ENCODE measurements at regions not wholly inside any gene's neighbourhood (a gene's known extent, or its start where the extent isn't known, plus 50 kb on each side); places are given as distances from the start of the nearest gene placed in this dataset.
"Not testable (repeated sequence)": the region's sequence is repeated elsewhere in the genome, so short reads cannot be mapped to it uniquely, and the experiment has no call there.

- DNase-seq: no peak
- H3K9me3 ChIP-seq: no peaks in the 10 kb centered on the region
- H3K36me3 ChIP-seq: no peaks in the 10 kb centered on the region
- H3K4me3 ChIP-seq: no peak overlapping the region
- no peak for TF ChIP-seq CTCF (IDR thresholded peaks at IDR 0.05)
- no peak overlapping the region for H3K27ac ChIP-seq
- no peak for ATAC-seq
- no peaks in the 10 kb centered on the region for H3K27me3 ChIP-seq
- intact Hi-C loops (cut with DNase I): no loop called here
- no peaks in the 10 kb centered on the region for H3K4me1 ChIP-seq
Measured at GRCh38 chr3:39641274-39641673, 168.1 kb upstream of the MYRIP start.

GRCh38 chr3:39644176-39644575 lies 165.2 kb upstream of the MYRIP start:
- DNase-seq (no peak), ATAC-seq (no peak)
- Histone ChIP-seq H3K9me3 (no peaks in the 10 kb centered on the region), H3K4me3 (no peak overlapping the region), H3K27me3 (no peaks in the 10 kb centered on the region), H3K4me1 (no peaks in the 10 kb centered on the region), H3K36me3 (no peaks in the 10 kb centered on the region), H3K27ac (no peak overlapping the region)
- no peak for TF ChIP-seq CTCF (IDR thresholded peaks at IDR 0.05)
- intact Hi-C loops (cut with DNase I): no loop called here

- H3K4me1 ChIP-seq; H3K27me3 ChIP-seq; H3K27ac ChIP-seq; H3K9me3 ChIP-seq; DNase-seq; ATAC-seq; H3K36me3 ChIP-seq; H3K4me3 ChIP-seq; intact Hi-C loops (cut with DNase I): not testable (repeated sequence)
Measured at GRCh38 chr3:39651256-39651655, 158.2 kb upstream of the MYRIP start.

- ATAC-seq (no peak), DNase-seq (no peak)
- TF ChIP-seq CTCF (IDR thresholded peaks at IDR 0.05): no peak
- Histone ChIP-seq H3K36me3 (no peaks in the 10 kb centered on the region), H3K27ac (no peak overlapping the region), H3K27me3 (no peaks in the 10 kb centered on the region), H3K4me3 (no peak overlapping the region), H3K9me3 (no peaks in the 10 kb centered on the region), H3K4me1 (no peaks in the 10 kb centered on the region)
- intact Hi-C loops (cut with DNase I): no loop called here
Measured at GRCh38 chr3:39651993-39652739, 157.2 kb upstream of the MYRIP start.

DNA sequence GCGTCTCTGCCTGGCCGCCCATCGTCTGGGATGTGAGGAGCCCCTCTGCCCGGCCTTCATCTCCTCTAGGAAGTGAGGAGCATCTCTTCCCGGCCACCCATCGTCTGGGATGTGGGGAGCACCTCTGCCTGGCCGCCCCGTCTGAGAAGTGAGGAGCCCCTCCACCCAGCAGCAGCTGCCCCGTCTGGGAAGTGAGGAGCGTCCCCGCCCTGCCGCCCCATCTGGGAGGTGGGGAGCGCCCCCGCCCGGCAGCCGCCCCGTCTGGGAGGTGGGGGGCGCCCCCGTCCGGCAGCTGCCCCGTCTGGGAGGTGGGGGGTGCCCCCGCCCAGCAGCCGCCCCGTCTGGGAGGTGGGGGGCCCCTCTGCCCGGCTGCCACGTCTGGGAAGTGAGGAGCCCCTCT lies 153.7 kb upstream of the MYRIP start:
- H3K36me3 ChIP-seq; ATAC-seq; DNase-seq; H3K27me3 ChIP-seq; H3K4me3 ChIP-seq; intact Hi-C loops (cut with DNase I); H3K9me3 ChIP-seq; H3K27ac ChIP-seq; H3K4me1 ChIP-seq: not testable (repeated sequence)

DNA sequence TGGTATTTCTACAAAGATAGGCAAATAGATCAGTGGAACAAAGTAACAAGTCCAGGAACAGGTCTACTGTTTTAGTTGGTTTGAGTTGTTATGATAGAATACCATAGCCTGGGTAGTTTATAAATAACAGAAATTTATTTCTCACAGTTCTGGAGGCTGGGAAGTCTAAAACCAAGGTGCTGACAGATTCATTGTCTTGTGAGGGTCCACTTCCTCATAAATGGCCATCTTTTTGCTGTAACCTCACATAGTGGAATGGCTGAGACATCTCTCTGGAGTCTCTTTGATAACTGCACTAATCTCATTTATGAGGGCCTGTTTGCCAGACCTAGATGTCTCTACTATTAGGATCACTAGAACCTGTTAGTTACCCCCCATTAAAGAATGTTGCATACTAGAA lies 152.3 kb upstream of the MYRIP start:
- Histone ChIP-seq H3K27me3 (no peaks in the 10 kb centered on the region), H3K27ac (no peak overlapping the region), H3K4me1 (no peaks in the 10 kb centered on the region), H3K9me3 (no peaks in the 10 kb centered on the region), H3K4me3 (no peak overlapping the region), H3K36me3 (no peaks in the 10 kb centered on the region)
- no peak for TF ChIP-seq CTCF (IDR thresholded peaks at IDR 0.05)
- intact Hi-C loops (cut with DNase I): no loop called here
- DNase-seq (no peak), ATAC-seq (no peak)

- intact Hi-C loops (cut with DNase I): no loop called here
- Histone ChIP-seq H3K4me1 (no peaks in the 10 kb centered on the region), H3K9me3 (no peaks in the 10 kb centered on the region), H3K27me3 (no peaks in the 10 kb centered on the region), H3K27ac (no peak overlapping the region), H3K36me3 (no peaks in the 10 kb centered on the region), H3K4me3 (no peak overlapping the region)
- no peak for TF ChIP-seq CTCF (IDR thresholded peaks at IDR 0.05)
- DNase-seq (no peak), ATAC-seq (no peak)
Measured at GRCh38 chr3:39657775-39658174, 151.6 kb upstream of the MYRIP start.
